GM23338 (cell line): ENCODE measurements at regions not wholly inside any gene's neighbourhood (a gene's known extent, or its start where the extent isn't known, plus 50 kb on each side); places are given as distances from the start of the nearest gene placed in this dataset.

ENCODE experiments used
- ATAC-seq: fragments of 200-7000 bp; cut with Tn5 transposase; 3 replicates; pipeline ENCODE4 v1.9.1; 2020
- DNase-seq: peaks from one replicate; pipeline ENCODE4 v3.0.0-alpha.2; 2015; ENCODE audit warnings: low spot score
- H2AFZ ChIP-seq: fragments of 200-600 bp; sonication (generic); 2 replicates; pipeline ENCODE4 v1.8.0; 2016; ENCODE audit warnings: antibody characterized with exemption, mild to moderate bottlenecking, moderate library complexity
- H3F3A ChIP-seq: fragments of 200-600 bp; sonication (generic); replicated peaks from 2 replicates; pipeline ENCODE4 v1.8.0; 2017; ENCODE audit warnings: antibody characterized with exemption, mixed run types, low read depth
- H3K27ac ChIP-seq: fragments of 200-600 bp; sonication (generic); 2 replicates; pipeline ENCODE4 v1.6.1; 2016; ENCODE audit warnings: low read depth
- H3K27me3 ChIP-seq: fragments of 200-600 bp; sonication (generic); 2 replicates; pipeline ENCODE4 v1.8.0; 2016; ENCODE audit warnings: mild to moderate bottlenecking, mixed run types, moderate library complexity; ENCODE audit not compliant: insufficient read depth
- H3K36me3 ChIP-seq: fragments of 200-600 bp; sonication (generic); 2 replicates; pipeline ENCODE4 v1.8.0; 2016; ENCODE audit warnings: mild to moderate bottlenecking; ENCODE audit not compliant: insufficient read depth
- H3K4me1 ChIP-seq: fragments of 200-600 bp; sonication (generic); 2 replicates; pipeline ENCODE4 v1.8.0; 2016; ENCODE audit warnings: mild to moderate bottlenecking, moderate library complexity; ENCODE audit not compliant: insufficient read depth
- H3K4me2 ChIP-seq: fragments of 200-600 bp; sonication (generic); 2 replicates; pipeline ENCODE4 v1.7.1; 2017; ENCODE audit warnings: mixed run types
- H3K4me3 ChIP-seq: fragments of 200-600 bp; sonication (generic); 2 replicates; pipeline ENCODE4 v1.6.1; 2016; ENCODE audit warnings: mixed run types
- H3K79me2 ChIP-seq: fragments of 200-600 bp; sonication (generic); replicated peaks from 2 replicates; pipeline ENCODE4 v1.8.0; 2017; ENCODE audit warnings: mild to moderate bottlenecking; ENCODE audit not compliant: insufficient read depth
- H3K9me2 ChIP-seq: fragments of 200-600 bp; sonication (generic); 2 replicates; pipeline ENCODE4 v1.8.0; 2017; ENCODE audit not compliant: insufficient read depth
- H4K20me1 ChIP-seq: fragments of 200-600 bp; sonication (generic); replicated peaks from 2 replicates; pipeline ENCODE4 v1.8.0; 2017; ENCODE audit warnings: mild to moderate bottlenecking; ENCODE audit not compliant: insufficient read depth
- H3K27ac Mint-ChIP-seq: 2 replicates; pipeline ENCODE4 v1.8.0; 2020; ENCODE audit warnings: inconsistent platforms, mild to moderate bottlenecking, moderate library complexity, mixed read lengths
- H3K27me3 Mint-ChIP-seq: 3 replicates; pipeline ENCODE4 v1.8.0; 2022; ENCODE audit warnings: low read depth, mild to moderate bottlenecking, moderate library complexity, mixed read lengths, inconsistent platforms; ENCODE audit not compliant: insufficient read depth, poor library complexity
- H3K36me3 Mint-ChIP-seq: 3 replicates; pipeline ENCODE4 v1.8.0; 2021; ENCODE audit warnings: low read depth, mild to moderate bottlenecking, inconsistent platforms, moderate library complexity, mixed read lengths
- H3K4me1 Mint-ChIP-seq: 3 replicates; pipeline ENCODE4 v1.8.0; 2020; ENCODE audit warnings: mild to moderate bottlenecking, inconsistent platforms, mixed read lengths
- H3K4me3 Mint-ChIP-seq: 3 replicates; pipeline ENCODE4 v1.8.0; 2021; ENCODE audit warnings: moderate library complexity, mild to moderate bottlenecking, inconsistent platforms, mixed read lengths
- H3K9me3 Mint-ChIP-seq: 3 replicates; pipeline ENCODE4 v1.8.0; 2020; ENCODE audit warnings: moderate library complexity, mild to moderate bottlenecking, inconsistent platforms, mixed read lengths
- CTCF ChIP-seq, 2 experiments: fragments of 200-600 bp in 1 of 2; sonication (generic) in 1 of 2; conservative IDR thresholded peaks; 2 replicates each; pipeline versions ENCODE4 v1.5.1 to v1.6.1; 2016 to 2017; ENCODE audit warnings: antibody characterized with exemption in 2 of 2, low read depth in 2 of 2, mild to moderate bottlenecking in 2 of 2, moderate library complexity in 1 of 2
- ETS1 ChIP-seq: IDR thresholded peaks from 2 replicates; pipeline ENCODE4 v1.6.1; 2016; ENCODE audit warnings: antibody characterized with exemption
- STAT1 ChIP-seq: IDR thresholded peaks from one replicate; pipeline ENCODE4 v1.6.1; 2016; ENCODE audit warnings: antibody characterized with exemption; ENCODE audit not compliant: unreplicated experiment
- ZNF462 ChIP-seq: fragments of 250-450 bp; sonication (Bioruptor Pico); IDR thresholded peaks from 2 replicates; pipeline ENCODE4 v1.5.0; 2020; ENCODE audit warnings: mild to moderate bottlenecking, moderate library complexity

DNA sequence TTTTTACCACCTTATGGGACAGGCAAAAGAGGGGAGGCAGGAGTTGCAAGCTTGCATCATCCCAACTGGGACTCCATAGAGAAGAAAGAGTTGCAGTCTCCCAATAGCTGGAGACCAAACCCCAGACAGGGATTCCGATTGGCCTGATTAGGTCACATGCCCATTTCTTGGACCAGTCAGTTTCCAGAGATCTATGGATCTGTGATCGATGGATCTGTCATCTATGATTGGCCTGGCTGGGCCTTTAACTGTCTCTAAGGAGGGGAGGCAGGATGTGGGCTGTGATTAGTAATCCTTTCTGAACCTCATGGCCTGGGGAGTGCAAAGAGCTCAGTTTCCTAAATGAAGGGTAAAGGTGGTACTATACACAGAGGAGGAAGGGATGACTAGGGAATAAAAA, 252.1 kb downstream of the MATN1 start (continued):
- no peak for TF ChIP-seq ZNF462 (CRISPR knock-in tag)

DNA sequence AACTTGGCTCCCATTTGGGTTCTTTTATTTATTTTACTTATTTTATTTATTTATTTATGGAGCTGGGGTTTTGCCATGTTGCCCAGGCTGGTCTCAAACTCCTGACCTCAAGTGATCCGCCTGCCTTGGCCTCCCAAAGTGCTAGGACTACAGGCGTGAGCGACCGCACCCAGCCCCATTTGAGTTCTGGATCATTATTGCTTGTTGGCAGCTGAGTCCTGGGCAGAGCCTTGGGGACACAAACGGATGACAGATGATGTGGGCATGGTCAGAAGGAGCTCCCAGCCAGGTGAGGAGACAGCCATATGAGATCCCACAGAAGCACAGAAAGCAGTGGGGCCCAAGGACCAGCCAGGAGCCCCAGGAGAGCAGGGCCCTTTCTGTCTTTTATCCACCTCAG, 254.0 kb downstream of the MATN1 start:
- Histone ChIP-seq H3K79me2 (no peaks in the 10 kb centered on the region), H3K4me1 (no peaks in the 10 kb centered on the region), H3K9me2 (no peaks in the 10 kb centered on the region), H3K27ac (no peak overlapping the region), H3F3A (no peaks in the 10 kb centered on the region), H3K4me3 (no peak overlapping the region), H4K20me1 (no peaks in the 10 kb centered on the region), H2AFZ (no peak overlapping the region), H3K36me3 (no peaks in the 10 kb centered on the region), H3K4me2 (no peak overlapping the region), H3K27me3 (no peaks in the 10 kb centered on the region)
- H3K27ac Mint-ChIP-seq = no peak overlapping the region
- H3K36me3 Mint-ChIP-seq = peaks cover 4% of the 10 kb centered on the region; the same call in 1 of the 3 replicates
- H3K27me3 Mint-ChIP-seq = no peaks in the 10 kb centered on the region
- no peaks in the 10 kb centered on the region for H3K4me1 Mint-ChIP-seq
- H3K9me3 Mint-ChIP-seq = peaks cover 43% of the 10 kb centered on the region
- DNase-seq (no peak), ATAC-seq (no peak)
- no peak overlapping the region for H3K4me3 Mint-ChIP-seq
- TF ChIP-seq ZNF462 (CRISPR knock-in tag) = no peak
- no peak for TF ChIP-seq STAT1
- TF ChIP-seq ETS1 = no peak
- no peak for TF ChIP-seq CTCF (conservative IDR thresholded peaks at IDR 0.05; ENCODE audit: low read depth in 2 of 2)
